ENCODE measurements at regions not wholly inside any gene's neighbourhood (a gene's known extent, or its start where the extent isn't known, plus 50 kb on each side); places are given as distances from the start of the nearest gene placed in this dataset.

DNA sequence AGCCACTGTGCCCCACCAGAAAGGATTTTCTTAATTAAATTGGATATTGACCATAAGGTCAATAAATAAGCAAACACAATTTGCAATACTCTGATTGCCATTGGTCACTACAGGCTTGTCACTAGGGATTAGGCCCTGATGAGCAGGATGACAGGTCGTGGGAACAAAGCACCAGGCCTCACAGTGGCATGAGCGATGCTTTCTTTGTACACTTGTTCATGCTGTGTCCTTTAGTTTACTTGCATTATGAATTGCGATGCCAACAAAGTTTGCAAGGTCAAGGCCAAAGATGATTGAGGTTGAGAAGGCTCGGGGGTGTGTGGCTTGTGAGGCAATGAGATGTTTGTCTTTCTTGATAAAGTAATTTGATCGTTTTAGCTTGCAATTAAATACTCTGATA, 136.0 kb downstream of the TTC8 start:
- TF ChIP-seq, protein P1, sequence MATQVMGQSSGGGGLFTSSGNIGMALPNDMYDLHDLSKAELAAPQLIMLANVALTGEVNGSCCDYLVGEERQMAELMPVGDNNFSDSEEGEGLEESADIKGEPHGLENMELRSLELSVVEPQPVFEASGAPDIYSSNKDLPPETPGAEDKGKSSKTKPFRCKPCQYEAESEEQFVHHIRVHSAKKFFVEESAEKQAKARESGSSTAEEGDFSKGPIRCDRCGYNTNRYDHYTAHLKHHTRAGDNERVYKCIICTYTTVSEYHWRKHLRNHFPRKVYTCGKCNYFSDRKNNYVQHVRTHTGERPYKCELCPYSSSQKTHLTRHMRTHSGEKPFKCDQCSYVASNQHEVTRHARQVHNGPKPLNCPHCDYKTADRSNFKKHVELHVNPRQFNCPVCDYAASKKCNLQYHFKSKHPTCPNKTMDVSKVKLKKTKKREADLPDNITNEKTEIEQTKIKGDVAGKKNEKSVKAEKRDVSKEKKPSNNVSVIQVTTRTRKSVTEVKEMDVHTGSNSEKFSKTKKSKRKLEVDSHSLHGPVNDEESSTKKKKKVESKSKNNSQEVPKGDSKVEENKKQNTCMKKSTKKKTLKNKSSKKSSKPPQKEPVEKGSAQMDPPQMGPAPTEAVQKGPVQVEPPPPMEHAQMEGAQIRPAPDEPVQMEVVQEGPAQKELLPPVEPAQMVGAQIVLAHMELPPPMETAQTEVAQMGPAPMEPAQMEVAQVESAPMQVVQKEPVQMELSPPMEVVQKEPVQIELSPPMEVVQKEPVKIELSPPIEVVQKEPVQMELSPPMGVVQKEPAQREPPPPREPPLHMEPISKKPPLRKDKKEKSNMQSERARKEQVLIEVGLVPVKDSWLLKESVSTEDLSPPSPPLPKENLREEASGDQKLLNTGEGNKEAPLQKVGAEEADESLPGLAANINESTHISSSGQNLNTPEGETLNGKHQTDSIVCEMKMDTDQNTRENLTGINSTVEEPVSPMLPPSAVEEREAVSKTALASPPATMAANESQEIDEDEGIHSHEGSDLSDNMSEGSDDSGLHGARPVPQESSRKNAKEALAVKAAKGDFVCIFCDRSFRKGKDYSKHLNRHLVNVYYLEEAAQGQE (IDR thresholded peaks at IDR 0.05; ENCODE audit: borderline replicate concordance) = no peak
- TF ChIP-seq, protein P2, sequence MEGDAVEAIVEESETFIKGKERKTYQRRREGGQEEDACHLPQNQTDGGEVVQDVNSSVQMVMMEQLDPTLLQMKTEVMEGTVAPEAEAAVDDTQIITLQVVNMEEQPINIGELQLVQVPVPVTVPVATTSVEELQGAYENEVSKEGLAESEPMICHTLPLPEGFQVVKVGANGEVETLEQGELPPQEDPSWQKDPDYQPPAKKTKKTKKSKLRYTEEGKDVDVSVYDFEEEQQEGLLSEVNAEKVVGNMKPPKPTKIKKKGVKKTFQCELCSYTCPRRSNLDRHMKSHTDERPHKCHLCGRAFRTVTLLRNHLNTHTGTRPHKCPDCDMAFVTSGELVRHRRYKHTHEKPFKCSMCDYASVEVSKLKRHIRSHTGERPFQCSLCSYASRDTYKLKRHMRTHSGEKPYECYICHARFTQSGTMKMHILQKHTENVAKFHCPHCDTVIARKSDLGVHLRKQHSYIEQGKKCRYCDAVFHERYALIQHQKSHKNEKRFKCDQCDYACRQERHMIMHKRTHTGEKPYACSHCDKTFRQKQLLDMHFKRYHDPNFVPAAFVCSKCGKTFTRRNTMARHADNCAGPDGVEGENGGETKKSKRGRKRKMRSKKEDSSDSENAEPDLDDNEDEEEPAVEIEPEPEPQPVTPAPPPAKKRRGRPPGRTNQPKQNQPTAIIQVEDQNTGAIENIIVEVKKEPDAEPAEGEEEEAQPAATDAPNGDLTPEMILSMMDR (IDR thresholded peaks at IDR 0.05; ENCODE audit: poor library complexity, severe bottlenecking) = no peak
- TF ChIP-seq EP300 (conservative IDR thresholded peaks at IDR 0.05; ENCODE audit: poor library complexity, severe bottlenecking) (no peak), EZH2 (IDR thresholded peaks at IDR 0.05; ENCODE audit: borderline replicate concordance, insufficient read depth, low read length, poor library complexity, severe bottlenecking) (no peak), TAF1 (IDR thresholded peaks at IDR 0.05; ENCODE audit: low read depth) (no peak)

All from neural cell (in vitro differentiated cells).